Endothelial cell of umbilical vein (primary cell): ENCODE measurements at regions not wholly inside any gene's neighbourhood (a gene's known extent, or its start where the extent isn't known, plus 50 kb on each side); places are given as distances from the start of the nearest gene placed in this dataset.

Experiments
- CTCF ChIP-seq, 2 donors: IDR thresholded peaks; 1 replicate in 1 of 2; 2 replicates in 1 of 2; pipeline ENCODE4 v1.5.1; 2011; ENCODE audit warnings: low read length in 2 of 2, mild to moderate bottlenecking in 2 of 2, moderate library complexity in 2 of 2, control low read depth in 1 of 2, inconsistent platforms in 1 of 2, low read depth in 1 of 2; ENCODE audit not compliant: insufficient read depth in 1 of 2; ENCODE audit errors: extremely low read depth in 1 of 2
- POLR2A ChIP-seq: IDR thresholded peaks from 2 replicates; pipeline ENCODE4 v1.6.1; 2012; ENCODE audit warnings: low read depth, mild to moderate bottlenecking, control low read depth, low read length
- POLR2AphosphoS5 ChIP-seq: IDR thresholded peaks from 2 replicates; pipeline ENCODE4 v1.6.1; 2012; ENCODE audit warnings: low read depth, mild to moderate bottlenecking, control low read depth, low read length, moderate library complexity; ENCODE audit not compliant: insufficient read depth

GRCh38 chr13:21240586-21240985 lies 64.1 kb downstream of the MRPL57 start:
- no peak for TF ChIP-seq POLR2A
- TF ChIP-seq CTCF (IDR thresholded peaks at IDR 0.05; ENCODE audit: extremely low read depth in 1 of 2, insufficient read depth in 1 of 2, low read depth in 1 of 2, low read length in 2 of 2): no peak
- no peak for TF ChIP-seq POLR2AphosphoS5
